ENCODE measurements at regions not wholly inside any gene's neighbourhood (a gene's known extent, or its start where the extent isn't known, plus 50 kb on each side); places are given as distances from the start of the nearest gene placed in this dataset.

- TF ChIP-seq, protein P1, sequence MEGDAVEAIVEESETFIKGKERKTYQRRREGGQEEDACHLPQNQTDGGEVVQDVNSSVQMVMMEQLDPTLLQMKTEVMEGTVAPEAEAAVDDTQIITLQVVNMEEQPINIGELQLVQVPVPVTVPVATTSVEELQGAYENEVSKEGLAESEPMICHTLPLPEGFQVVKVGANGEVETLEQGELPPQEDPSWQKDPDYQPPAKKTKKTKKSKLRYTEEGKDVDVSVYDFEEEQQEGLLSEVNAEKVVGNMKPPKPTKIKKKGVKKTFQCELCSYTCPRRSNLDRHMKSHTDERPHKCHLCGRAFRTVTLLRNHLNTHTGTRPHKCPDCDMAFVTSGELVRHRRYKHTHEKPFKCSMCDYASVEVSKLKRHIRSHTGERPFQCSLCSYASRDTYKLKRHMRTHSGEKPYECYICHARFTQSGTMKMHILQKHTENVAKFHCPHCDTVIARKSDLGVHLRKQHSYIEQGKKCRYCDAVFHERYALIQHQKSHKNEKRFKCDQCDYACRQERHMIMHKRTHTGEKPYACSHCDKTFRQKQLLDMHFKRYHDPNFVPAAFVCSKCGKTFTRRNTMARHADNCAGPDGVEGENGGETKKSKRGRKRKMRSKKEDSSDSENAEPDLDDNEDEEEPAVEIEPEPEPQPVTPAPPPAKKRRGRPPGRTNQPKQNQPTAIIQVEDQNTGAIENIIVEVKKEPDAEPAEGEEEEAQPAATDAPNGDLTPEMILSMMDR (IDR thresholded peaks at IDR 0.05) = no peak
- Histone ChIP-seq H3K9me3 (peaks cover 0 to 10% (median 0%) of the 10 kb centered on the region in 11 donors), H3K27ac (no peak overlapping the region), H3K36me3 (no peaks in the 10 kb centered on the region), H3K4me1 (peaks cover 0 to 9% (median 0%) of the 10 kb centered on the region in 9 donors), H3K4me3 (no peak overlapping the region), H3K27me3 (peaks cover 0 to 66% (median 14%) of the 10 kb centered on the region in 7 donors)
- intact Hi-C loops (cut with DNase I) = no loop called here
- ATAC-seq (no peak), DNase-seq (no peak)
- WGBS, 2 donors = 75 to 80% methylated on average over 21 of the region's 21 CpGs
These were observed 66.7 kb upstream of the FOXF1 start for GRCh38 chr16:86443508-86444147.

GRCh38 chr16:86444261-86444660 is 66.1 kb upstream of the FOXF1 start:
- Histone ChIP-seq H3K9me3 (peaks cover 0 to 10% (median 0%) of the 10 kb centered on the region in 11 donors), H3K4me3 (no peak overlapping the region), H3K4me1 (peaks cover 0 to 9% (median 0%) of the 10 kb centered on the region in 9 donors), H3K36me3 (no peaks in the 10 kb centered on the region), H3K27ac (no peak overlapping the region), H3K27me3 (peaks cover 0 to 64% (median 15%) of the 10 kb centered on the region in 7 donors)
- TF ChIP-seq, protein P1 (IDR thresholded peaks at IDR 0.05) = no peak
- no peak for ATAC-seq
- WGBS, 2 donors = 25 to 30% methylated on average over 17 of the region's 17 CpGs
- intact Hi-C loops (cut with DNase I) = no loop called here
- no peak for DNase-seq

GRCh38 chr16:86444661-86445060 is 65.7 kb upstream of the FOXF1 start:
- Histone ChIP-seq H3K36me3 (no peaks in the 10 kb centered on the region), H3K4me1 (peaks cover 0 to 9% (median 0%) of the 10 kb centered on the region in 9 donors), H3K4me3 (no peak overlapping the region), H3K27me3 (peaks cover 0 to 60% (median 19%) of the 10 kb centered on the region in 7 donors), H3K27ac (no peak overlapping the region), H3K9me3 (peaks cover 0 to 10% (median 0%) of the 10 kb centered on the region in 11 donors)
- ATAC-seq (no peak), DNase-seq (no peak)
- WGBS, 2 donors = 24 to 27% methylated on average over 5 of the region's 5 CpGs
- intact Hi-C loops (cut with DNase I) = no loop called here
- TF ChIP-seq, protein P1 (IDR thresholded peaks at IDR 0.05) = no peak

DNA sequence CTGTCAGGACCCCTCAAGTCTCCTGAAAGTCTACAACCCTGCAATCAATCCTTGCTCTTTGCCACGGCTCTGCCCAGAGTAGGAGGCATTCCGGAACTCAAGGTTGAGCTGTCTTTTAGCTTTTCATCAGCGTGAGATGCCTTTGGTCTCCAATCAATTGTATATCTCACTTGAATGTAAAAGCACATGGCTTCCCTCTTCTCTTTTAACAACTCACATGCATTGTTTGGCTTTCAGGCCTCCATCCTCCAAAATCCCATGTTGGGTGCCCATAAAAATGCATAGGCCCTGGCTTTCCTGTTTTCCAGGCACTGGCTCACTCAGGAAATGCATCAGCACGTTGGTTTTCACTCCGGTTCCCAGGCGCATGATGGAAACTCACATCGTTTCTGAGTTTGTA is 64.0 kb upstream of the FOXF1 start:
- Histone ChIP-seq H3K27me3 (peaks cover 0 to 62% (median 29%) of the 10 kb centered on the region in 7 donors), H3K27ac (no peak overlapping the region), H3K4me1 (peaks cover 0 to 9% (median 0%) of the 10 kb centered on the region in 9 donors), H3K4me3 (no peak overlapping the region), H3K36me3 (no peaks in the 10 kb centered on the region), H3K9me3 (peaks cover 0 to 16% (median 0%) of the 10 kb centered on the region in 11 donors)
- ATAC-seq = no peak
- WGBS, 2 donors = 72 to 83% methylated on average over 7 of the region's 7 CpGs
- DNase-seq = no peak
- TF ChIP-seq, protein P1 (IDR thresholded peaks at IDR 0.05) = no peak
- intact Hi-C loops (cut with DNase I) = no loop called here

Measured in heart right ventricle (tissue), 16 donors.